Mesothelial cell of epicardium (in vitro differentiated cells): ENCODE measurements at regions not wholly inside any gene's neighbourhood (a gene's known extent, or its start where the extent isn't known, plus 50 kb on each side); places are given as distances from the start of the nearest gene placed in this dataset.
"Not testable (repeated sequence)": the region's sequence is repeated elsewhere in the genome, so short reads cannot be mapped to it uniquely, and the experiment has no call there.

Source experiments
- DNase-seq, 2 experiments: peaks; one replicate each; pipeline ENCODE4 v3.0.0; 2021; ENCODE audit warnings: low spot score in 2 of 2; ENCODE audit not compliant: unreplicated experiment in 2 of 2
- H3K27ac Mint-ChIP-seq: 2 replicates; pipeline ENCODE4 v1.8.0; 2021; ENCODE audit warnings: mixed read lengths
- H3K27me3 Mint-ChIP-seq: 2 replicates; pipeline ENCODE4 v1.8.0; 2021; ENCODE audit warnings: low read depth, mixed read lengths
- H3K36me3 Mint-ChIP-seq: 2 replicates; pipeline ENCODE4 v1.8.0; 2021; ENCODE audit warnings: mixed read lengths
- H3K4me1 Mint-ChIP-seq: 2 replicates; pipeline ENCODE4 v1.8.0; 2021; ENCODE audit warnings: mixed read lengths
- H3K4me3 Mint-ChIP-seq: 2 replicates; pipeline ENCODE4 v1.8.0; 2021; ENCODE audit warnings: mild to moderate bottlenecking, moderate library complexity, mixed read lengths
- H3K9me3 Mint-ChIP-seq: 2 replicates; pipeline ENCODE4 v1.8.0; 2021; ENCODE audit warnings: mixed read lengths
- CTCF ChIP-seq: fragments of 200-600 bp; sonication (generic); IDR thresholded peaks from one replicate; pipeline ENCODE4 v1.5.0; 2021; ENCODE audit warnings: antibody characterized with exemption; ENCODE audit not compliant: unreplicated experiment

- Mint-ChIP-seq H3K9me3 (no peaks in the 10 kb centered on the region), H3K4me3 (no peak overlapping the region), H3K4me1 (no peaks in the 10 kb centered on the region), H3K27ac (no peak overlapping the region), H3K27me3 (no peaks in the 10 kb centered on the region), H3K36me3 (no peaks in the 10 kb centered on the region)
- TF ChIP-seq CTCF: no peak
- DNase-seq: no peak
Observed at GRCh38 chr3:163185721-163186350, 1689.2 kb downstream of the OTOL1 start.

- no peak for TF ChIP-seq CTCF
- Mint-ChIP-seq H3K4me3 (no peak overlapping the region), H3K9me3 (peaks cover 23% of the 10 kb centered on the region), H3K27me3 (peaks cover 1% of the 10 kb centered on the region), H3K36me3 (no peaks in the 10 kb centered on the region), H3K4me1 (no peaks in the 10 kb centered on the region), H3K27ac (no peak overlapping the region)
- no peak for DNase-seq
Observed at GRCh38 chr3:163175970-163176369, 1679.4 kb downstream of the OTOL1 start.

- DNase-seq, H3K27ac Mint-ChIP-seq, H3K27me3 Mint-ChIP-seq, H3K4me3 Mint-ChIP-seq, H3K36me3 Mint-ChIP-seq, H3K4me1 Mint-ChIP-seq: not testable (repeated sequence)
- H3K9me3 Mint-ChIP-seq: peaks cover 43% of the 10 kb centered on the region
Observed at GRCh38 chr3:163172513-163172912, 1675.9 kb downstream of the OTOL1 start.

GRCh38 chr3:163166197-163166596 is 1669.6 kb downstream of the OTOL1 start:
- Mint-ChIP-seq H3K4me1 (no peaks in the 10 kb centered on the region), H3K9me3 (peaks cover 50% of the 10 kb centered on the region), H3K27me3 (no peaks in the 10 kb centered on the region), H3K4me3 (no peak overlapping the region), H3K27ac (no peak overlapping the region), H3K36me3 (no peaks in the 10 kb centered on the region)
- no peak for DNase-seq
- TF ChIP-seq CTCF: no peak

- no peaks in the 10 kb centered on the region for H3K27me3 Mint-ChIP-seq
- no peaks in the 10 kb centered on the region for H3K4me1 Mint-ChIP-seq
- DNase-seq: no peak
- no peaks in the 10 kb centered on the region for H3K36me3 Mint-ChIP-seq
- H3K9me3 Mint-ChIP-seq: peaks cover 11% of the 10 kb centered on the region
- H3K27ac Mint-ChIP-seq: no peak overlapping the region
- no peak overlapping the region for H3K4me3 Mint-ChIP-seq
- TF ChIP-seq CTCF: no peak
Observed at GRCh38 chr3:163159306-163159705, 1662.7 kb downstream of the OTOL1 start.

- Mint-ChIP-seq H3K4me3 (no peak overlapping the region), H3K4me1 (no peaks in the 10 kb centered on the region), H3K27me3 (no peaks in the 10 kb centered on the region), H3K27ac (no peak overlapping the region), H3K36me3 (no peaks in the 10 kb centered on the region), H3K9me3 (no peaks in the 10 kb centered on the region)
- TF ChIP-seq CTCF: no peak
- no peak for DNase-seq
Observed at GRCh38 chr3:163139600-163139999, 1643.0 kb downstream of the OTOL1 start.
